H1 (cell line): ENCODE measurements at regions not wholly inside any gene's neighbourhood (a gene's known extent, or its start where the extent isn't known, plus 50 kb on each side); places are given as distances from the start of the nearest gene placed in this dataset.

Source experiments
- CBX5 ChIP-seq: fragments of 300-800, 300-1000 bp; sonication (generic); IDR thresholded peaks from 2 replicates; pipeline ENCODE4 v1.7.1; 2016; ENCODE audit warnings: antibody characterized with exemption, low read length, low read depth
- KDM1A ChIP-seq: fragments of 200-600, 300-600 bp; sonication (generic); IDR thresholded peaks from 2 replicates; pipeline ENCODE4 v1.7.1; 2016; ENCODE audit warnings: mild to moderate bottlenecking, low read length, borderline replicate concordance
- RXRA ChIP-seq: IDR thresholded peaks from 2 replicates; pipeline ENCODE4 v1.6.1; 2011; ENCODE audit warnings: low read depth, mild to moderate bottlenecking, low read length, moderate library complexity; ENCODE audit not compliant: insufficient read depth
- SUZ12 ChIP-seq: fragments of 200-600 bp; sonication (generic); IDR thresholded peaks from 2 replicates; pipeline ENCODE4 v1.6.1; 2012; ENCODE audit warnings: mild to moderate bottlenecking, inconsistent platforms, low read length, moderate library complexity, mixed read lengths
- TEAD4 ChIP-seq: IDR thresholded peaks from 2 replicates; pipeline ENCODE4 v1.6.1; 2012; ENCODE audit warnings: low read depth, low read length, inconsistent platforms, mixed read lengths
- TF ChIP-seq, protein P1 (sequence below): IDR thresholded peaks from 2 replicates; pipeline ENCODE4 v1.6.1; 2012; ENCODE audit warnings: inconsistent platforms

DNA sequence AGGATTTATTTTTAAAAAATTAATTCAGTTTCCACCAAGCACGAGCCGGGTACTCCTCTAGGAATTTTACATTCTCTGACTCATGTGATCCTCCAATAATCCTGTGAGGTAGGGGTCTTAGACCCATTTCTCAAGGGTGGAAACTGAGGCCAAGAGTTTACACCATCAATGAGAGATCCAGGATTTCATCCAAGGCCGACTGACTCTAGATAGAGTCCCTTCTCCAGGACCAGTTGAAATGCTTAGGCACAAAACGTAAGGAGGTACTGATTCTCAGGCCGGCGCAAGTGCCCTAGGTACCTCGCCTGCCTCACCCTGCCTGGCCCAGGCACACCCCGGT is 95.7 kb upstream of the DUSP5 start (continued):
- TF ChIP-seq, protein P1, sequence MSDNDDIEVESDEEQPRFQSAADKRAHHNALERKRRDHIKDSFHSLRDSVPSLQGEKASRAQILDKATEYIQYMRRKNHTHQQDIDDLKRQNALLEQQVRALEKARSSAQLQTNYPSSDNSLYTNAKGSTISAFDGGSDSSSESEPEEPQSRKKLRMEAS: no peak
- no peak for TF ChIP-seq SUZ12
- TF ChIP-seq CBX5: no peak
- no peak for TF ChIP-seq TEAD4
- TF ChIP-seq RXRA: no peak
- TF ChIP-seq KDM1A: no peak
